Fibroblast of pulmonary artery (primary cell): ENCODE measurements at regions not wholly inside any gene's neighbourhood (a gene's known extent, or its start where the extent isn't known, plus 50 kb on each side); places are given as distances from the start of the nearest gene placed in this dataset.

Experiments used
- DNase-seq: peaks from one replicate; pipeline ENCODE4 v3.0.0-alpha.2; 2010; ENCODE audit warnings: low read depth
- H3K4me3 ChIP-seq: replicated peaks from 2 replicates; pipeline ENCODE4 v1.5.1; 2011; ENCODE audit warnings: low read depth, mild to moderate bottlenecking, control low read depth, low read length, moderate library complexity
- CTCF ChIP-seq: IDR thresholded peaks from 2 replicates; pipeline ENCODE4 v1.5.1; 2011; ENCODE audit warnings: mild to moderate bottlenecking, control low read depth, low read length, inconsistent platforms; ENCODE audit errors: missing control alignments

- no peak overlapping the region for H3K4me3 ChIP-seq
- no peak for DNase-seq
- TF ChIP-seq CTCF: no peak
Measured at GRCh38 chr6:91534614-91535013, 947.7 kb upstream of the MAP3K7 start.

GRCh38 chr6:91523511-91523910 is 936.6 kb upstream of the MAP3K7 start:
- no peak for TF ChIP-seq CTCF
- H3K4me3 ChIP-seq: no peak overlapping the region
- DNase-seq: no peak

- TF ChIP-seq CTCF: no peak
- no peak overlapping the region for H3K4me3 ChIP-seq
- no peak for DNase-seq
Measured at GRCh38 chr6:91521999-91522398, 935.1 kb upstream of the MAP3K7 start.

GRCh38 chr6:91509711-91510110 is 922.8 kb upstream of the MAP3K7 start:
- H3K4me3 ChIP-seq: no peak overlapping the region
- no peak for DNase-seq
- TF ChIP-seq CTCF: no peak

GRCh38 chr6:91509039-91509438 is 922.2 kb upstream of the MAP3K7 start:
- H3K4me3 ChIP-seq: no peak overlapping the region
- TF ChIP-seq CTCF: no peak
- DNase-seq: no peak

GRCh38 chr6:91506509-91506908 is 919.6 kb upstream of the MAP3K7 start:
- no peak overlapping the region for H3K4me3 ChIP-seq
- DNase-seq: no peak
- no peak for TF ChIP-seq CTCF

GRCh38 chr6:91505199-91505598 is 918.3 kb upstream of the MAP3K7 start:
- H3K4me3 ChIP-seq: no peak overlapping the region
- no peak for TF ChIP-seq CTCF
- DNase-seq: no peak
